ENCODE measurements at regions not wholly inside any gene's neighbourhood (a gene's known extent, or its start where the extent isn't known, plus 50 kb on each side); places are given as distances from the start of the nearest gene placed in this dataset.

DNA sequence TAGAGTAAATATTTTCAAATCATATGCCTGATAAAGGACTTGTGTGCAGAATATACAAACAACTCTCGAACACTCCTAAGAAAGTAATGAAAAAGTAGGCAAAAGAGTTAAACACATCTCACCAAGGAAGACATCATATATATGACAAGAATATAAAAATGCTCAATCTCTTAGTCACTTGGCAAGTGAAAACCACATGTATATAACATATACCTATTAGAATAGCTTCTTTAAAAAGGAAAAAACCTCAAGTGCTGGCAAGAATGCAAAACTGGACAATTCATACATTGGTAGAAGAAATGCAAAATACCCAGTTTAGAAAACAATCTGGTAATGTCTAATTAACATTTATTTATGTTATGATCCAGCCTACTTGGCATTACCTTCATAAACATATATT, 146.6 kb upstream of the DGKB start:
- H3K27ac ChIP-seq = no peak overlapping the region
- TF ChIP-seq, protein P1, sequence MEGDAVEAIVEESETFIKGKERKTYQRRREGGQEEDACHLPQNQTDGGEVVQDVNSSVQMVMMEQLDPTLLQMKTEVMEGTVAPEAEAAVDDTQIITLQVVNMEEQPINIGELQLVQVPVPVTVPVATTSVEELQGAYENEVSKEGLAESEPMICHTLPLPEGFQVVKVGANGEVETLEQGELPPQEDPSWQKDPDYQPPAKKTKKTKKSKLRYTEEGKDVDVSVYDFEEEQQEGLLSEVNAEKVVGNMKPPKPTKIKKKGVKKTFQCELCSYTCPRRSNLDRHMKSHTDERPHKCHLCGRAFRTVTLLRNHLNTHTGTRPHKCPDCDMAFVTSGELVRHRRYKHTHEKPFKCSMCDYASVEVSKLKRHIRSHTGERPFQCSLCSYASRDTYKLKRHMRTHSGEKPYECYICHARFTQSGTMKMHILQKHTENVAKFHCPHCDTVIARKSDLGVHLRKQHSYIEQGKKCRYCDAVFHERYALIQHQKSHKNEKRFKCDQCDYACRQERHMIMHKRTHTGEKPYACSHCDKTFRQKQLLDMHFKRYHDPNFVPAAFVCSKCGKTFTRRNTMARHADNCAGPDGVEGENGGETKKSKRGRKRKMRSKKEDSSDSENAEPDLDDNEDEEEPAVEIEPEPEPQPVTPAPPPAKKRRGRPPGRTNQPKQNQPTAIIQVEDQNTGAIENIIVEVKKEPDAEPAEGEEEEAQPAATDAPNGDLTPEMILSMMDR (conservative IDR thresholded peaks at IDR 0.05) = no peak

DNA sequence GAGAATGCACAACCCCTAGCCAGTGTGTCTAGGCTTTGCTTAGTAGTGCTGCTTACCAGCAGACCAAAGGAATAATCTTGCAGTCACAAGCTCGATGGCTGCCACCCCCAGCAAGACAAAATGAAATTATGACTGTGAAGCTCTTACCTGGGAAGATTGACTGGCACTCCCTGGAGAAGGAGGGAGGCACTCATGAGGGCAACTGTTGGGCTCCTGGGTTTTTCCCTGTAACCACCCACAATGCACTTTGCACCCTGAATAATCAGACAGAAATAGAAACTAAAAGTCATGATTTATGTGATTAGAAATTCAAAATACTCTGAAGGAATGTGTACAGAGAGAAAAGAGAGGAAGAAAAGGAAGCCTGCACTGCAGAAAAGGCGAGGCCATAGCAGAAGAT, 144.3 kb upstream of the DGKB start:
- TF ChIP-seq, protein P1 (conservative IDR thresholded peaks at IDR 0.05) = no peak
- H3K27ac ChIP-seq = no peak overlapping the region

DNA sequence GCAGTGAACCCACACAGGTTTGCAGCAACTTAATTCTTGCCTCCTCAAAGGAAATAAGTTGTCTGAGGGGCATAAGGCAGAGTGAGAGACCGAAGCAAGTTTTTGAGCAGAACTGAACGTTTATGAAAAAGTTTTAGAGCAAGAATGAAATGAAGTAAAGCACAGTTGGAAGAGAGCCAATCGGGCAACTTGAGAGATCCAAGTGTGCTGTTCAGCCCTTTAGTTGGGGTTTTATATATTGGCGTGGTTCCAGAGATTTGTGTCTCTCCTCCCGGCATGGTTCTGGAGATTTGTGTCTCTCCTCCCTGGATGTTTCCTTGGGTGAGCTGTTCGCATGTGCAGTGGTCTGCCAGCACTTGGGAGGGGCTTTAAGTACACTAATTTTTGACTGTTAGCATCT, 141.4 kb upstream of the DGKB start:
- TF ChIP-seq, protein P1 (conservative IDR thresholded peaks at IDR 0.05) = no peak
- H3K27ac ChIP-seq = no peak overlapping the region

DNA sequence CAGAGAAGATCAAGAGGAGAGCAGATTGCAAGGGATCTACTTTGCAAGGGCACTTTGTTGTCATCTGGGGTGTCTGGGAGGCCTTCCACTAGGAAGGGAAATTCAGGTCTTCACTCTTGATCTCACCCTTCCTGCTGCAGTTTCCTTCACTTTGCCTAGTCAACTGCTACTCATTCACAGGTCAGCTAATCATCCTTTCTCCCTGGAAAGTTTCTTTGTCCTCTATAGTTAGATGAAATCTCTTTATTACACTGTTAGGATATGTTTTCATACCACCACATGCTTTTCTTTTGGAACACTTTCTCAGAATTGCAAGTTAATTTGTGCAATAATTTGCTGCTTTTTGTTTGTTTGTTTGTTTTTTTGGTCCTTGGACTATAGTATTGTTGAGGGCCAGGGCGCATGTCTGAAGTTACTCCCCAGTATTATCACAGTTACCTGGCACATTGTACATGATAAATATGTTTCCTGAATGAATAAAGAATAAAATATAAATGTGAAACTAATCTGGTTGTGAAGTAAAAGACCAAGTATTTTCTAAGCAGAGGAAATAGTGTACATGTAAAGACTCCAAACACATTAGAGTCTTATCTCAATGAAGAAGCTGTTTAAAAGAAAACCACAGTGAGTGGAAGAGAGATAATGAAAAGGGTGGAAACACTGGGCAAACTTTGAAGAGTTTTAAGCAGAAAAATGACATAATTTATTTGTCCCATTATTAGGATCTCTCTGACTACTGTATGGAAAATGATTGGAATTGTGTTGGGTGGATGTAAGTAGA, 139.9 kb upstream of the DGKB start:
- TF ChIP-seq, protein P1 (conservative IDR thresholded peaks at IDR 0.05) = no peak

DNA sequence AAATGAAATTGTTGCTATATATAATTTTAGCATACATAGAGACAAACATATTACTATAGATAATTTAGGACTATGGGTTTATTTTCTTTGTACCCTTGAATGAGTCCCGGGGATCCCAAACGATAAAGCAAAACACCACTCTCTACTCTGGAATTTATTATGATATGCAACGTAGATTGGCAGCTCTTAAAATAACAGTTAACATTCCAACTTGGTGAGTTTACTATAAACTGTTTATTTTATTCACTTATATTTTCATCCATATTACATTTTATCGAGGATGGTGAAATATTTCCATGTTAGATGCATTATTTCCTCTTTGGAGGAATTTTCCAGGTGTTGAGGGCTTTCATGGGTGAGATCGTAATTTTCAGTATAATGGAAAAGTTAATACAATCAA, 138.7 kb upstream of the DGKB start:
- TF ChIP-seq, protein P1 (conservative IDR thresholded peaks at IDR 0.05) = no peak
- H3K27ac ChIP-seq = no peak overlapping the region

More for the DNA sequence above, 139.9 kb upstream of the DGKB start:
- H3K27ac ChIP-seq = no peak overlapping the region

DNA sequence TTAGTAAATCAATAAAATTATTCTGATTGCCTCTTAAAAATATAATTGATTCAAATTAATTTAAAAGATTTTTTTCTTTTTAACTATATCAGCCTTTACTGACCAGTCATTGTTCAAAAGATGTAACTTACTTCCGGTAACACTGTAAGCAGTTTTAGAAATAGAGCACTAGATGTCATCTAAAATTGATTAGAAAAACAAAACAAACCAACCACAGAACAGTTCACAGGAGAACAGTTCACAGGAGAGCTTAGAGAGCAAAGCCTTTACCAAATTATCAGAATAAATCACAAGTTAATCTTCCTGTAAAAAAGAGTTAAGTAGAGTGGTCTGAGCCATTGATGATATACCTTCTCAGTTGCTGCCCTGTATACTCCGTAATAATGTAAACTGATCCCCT, 133.3 kb upstream of the DGKB start:
- TF ChIP-seq, protein P1 (conservative IDR thresholded peaks at IDR 0.05) = no peak
- H3K27ac ChIP-seq = no peak overlapping the region

DNA sequence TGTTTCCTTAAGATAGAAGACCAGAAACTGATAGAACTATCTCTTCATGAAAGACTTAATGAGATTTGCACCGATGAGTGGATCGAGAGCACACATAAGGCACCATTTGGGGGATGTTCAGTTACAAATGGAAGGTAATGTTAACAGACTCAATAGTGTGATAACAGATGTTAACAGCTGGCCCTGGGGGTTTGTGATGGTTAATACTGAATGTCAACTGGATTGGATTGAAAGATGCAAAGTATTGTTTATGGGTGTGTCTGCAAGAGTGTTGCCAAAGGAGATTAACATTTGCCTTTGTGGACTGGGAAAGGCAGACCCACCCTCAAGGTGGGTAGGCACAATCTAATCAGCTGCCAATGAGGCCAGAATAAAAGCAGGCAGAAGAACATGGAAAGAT, 130.5 kb upstream of the DGKB start:
- H3K27ac ChIP-seq = no peak overlapping the region
- TF ChIP-seq, protein P1 (conservative IDR thresholded peaks at IDR 0.05) = no peak

Measured in VCaP (cell line).